GM18907 (cell line): ENCODE measurements at regions not wholly inside any gene's neighbourhood (a gene's known extent, or its start where the extent isn't known, plus 50 kb on each side); places are given as distances from the start of the nearest gene placed in this dataset.
A peak's percentile ranks its signal among the peaks of the same experiment; 100 is the strongest.

Experiments used
- ATAC-seq: cut with Tn5 transposase; IDR thresholded peaks from one replicate; pipeline ENCODE4 v1.9.1; 2021; ENCODE audit warnings: mild to moderate bottlenecking, moderate library complexity; ENCODE audit not compliant: unreplicated experiment

- ATAC-seq: peak; percentile 23
Measured at GRCh38 chr3:115513416-115513800, 109.9 kb upstream of the GAP43 start.

GRCh38 chr3:115517457-115518050 is 105.8 kb upstream of the GAP43 start:
- ATAC-seq: no peak

DNA sequence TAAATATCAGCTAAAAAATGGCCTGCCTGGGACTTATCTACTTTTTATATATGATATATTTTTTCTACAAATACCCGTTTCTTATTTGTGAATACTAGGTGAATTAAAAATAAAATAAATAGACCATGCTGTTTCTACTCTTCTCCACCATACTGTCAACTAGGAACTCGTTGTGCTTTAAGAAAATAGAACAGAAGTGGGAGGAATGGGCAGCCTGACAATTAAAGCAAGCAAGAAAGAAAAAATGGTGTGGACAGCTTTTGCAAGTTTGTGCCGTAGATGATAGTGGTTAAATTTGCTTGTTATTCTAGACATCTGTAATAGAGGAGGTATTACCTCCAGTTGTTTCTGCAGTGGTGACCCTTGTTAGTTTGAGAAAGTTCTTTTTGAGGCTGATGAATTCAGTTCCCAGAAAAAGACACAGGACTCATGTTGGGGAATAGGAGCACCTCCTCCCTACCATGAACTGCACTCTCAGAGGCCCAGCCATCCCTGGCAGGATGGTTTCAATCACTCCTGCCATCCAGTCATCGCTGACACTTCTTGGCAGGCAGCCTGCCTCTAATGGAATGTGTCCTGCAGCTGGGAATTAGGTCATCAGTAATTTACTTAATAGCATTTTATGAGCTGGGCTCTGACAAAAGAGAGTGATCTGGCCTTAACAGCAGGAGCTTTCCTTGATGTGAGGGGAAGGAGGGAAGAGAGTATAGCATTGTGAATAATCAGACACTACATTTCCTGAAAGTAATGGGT is 105.0 kb upstream of the GAP43 start:
- no peak for ATAC-seq

- ATAC-seq: no peak
Measured at GRCh38 chr3:115520241-115520640, 103.1 kb upstream of the GAP43 start.

DNA sequence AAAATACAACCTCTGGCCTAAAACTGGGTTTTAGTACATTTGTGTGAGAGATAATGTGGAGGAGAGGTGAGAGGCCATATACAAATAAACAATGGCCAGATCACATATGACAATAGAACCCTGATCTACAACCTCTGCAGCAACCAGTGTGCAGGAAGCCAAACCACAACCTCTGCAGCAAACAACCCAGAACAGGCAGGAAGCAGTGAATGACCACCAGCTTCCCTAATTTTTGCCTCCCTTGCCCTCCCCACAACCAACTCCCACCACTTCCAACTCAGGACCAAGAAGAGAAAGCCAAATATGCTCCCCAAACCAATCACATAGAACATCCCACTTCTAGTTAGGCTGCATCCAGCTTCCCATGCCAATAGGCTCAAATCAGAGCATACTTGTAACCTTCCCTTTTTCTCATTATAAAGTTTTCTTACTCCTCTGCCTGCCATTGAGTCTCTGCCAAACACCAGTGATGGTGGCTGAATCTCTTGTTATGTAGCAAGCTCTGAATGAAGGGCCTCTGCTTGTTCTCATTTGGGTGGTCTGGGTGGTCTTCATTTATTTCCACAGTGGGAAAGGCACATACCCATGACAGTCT is 102.6 kb upstream of the GAP43 start:
- no peak for ATAC-seq

DNA sequence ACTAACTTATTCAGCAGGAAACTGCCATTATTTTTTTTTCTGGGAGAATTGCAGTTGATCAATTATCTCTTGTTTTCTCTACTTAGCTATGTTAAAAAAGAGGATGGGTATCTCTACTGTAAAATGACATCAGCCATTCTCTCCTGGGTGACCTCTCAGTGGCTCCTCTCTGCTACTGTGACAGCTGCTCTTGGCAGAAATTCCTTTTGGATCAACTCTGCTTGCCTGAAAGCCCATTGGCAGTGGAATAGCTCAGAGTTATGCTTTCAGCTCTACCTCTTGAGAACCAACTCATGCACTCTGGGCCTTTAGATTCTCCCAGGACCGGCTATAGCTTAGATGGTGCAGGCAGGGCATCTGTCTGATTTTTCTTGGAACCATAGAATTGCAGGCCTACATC is 99.9 kb upstream of the GAP43 start:
- ATAC-seq: no peak

DNA sequence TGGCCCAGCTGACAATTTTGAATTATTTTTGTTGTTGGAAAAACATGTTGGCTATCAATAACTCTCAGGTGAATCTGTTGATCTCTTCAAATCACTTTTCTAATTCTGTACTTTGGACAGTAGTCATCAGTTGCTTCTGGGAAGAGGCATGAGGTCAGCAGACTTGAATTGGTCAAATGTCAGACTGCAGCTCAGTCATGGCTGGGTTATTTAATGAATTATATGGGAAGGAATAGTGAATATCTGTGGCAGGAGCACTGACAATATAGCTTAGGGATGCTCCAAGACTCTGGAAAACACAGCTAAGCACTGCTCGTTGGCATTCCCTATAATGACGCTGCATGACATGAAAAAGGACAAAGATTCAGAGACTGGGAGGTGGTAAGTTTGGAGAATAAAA is 98.8 kb upstream of the GAP43 start:
- no peak for ATAC-seq

GRCh38 chr3:115525731-115526130 is 97.6 kb upstream of the GAP43 start:
- ATAC-seq: no peak

DNA sequence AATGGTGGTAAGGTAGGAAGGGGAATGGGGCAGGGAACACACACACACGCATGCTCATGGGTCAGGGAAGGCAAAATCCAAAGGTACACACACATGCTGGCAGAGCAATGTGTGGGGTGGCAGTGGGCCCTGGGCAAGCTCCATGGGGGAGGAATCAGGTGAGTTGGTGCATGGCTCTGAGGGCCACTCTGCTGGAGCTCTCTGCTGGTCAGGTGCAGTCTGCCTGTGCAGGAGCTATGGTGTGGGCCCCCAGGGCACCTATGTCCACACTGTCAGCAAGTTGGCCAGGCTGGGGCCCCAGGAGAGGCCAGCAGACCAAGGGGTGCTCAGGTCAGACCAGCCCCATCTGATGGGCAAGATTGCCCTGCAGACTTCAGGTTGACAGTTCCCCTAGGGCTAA is 90.1 kb upstream of the GAP43 start:
- ATAC-seq: no peak

DNA sequence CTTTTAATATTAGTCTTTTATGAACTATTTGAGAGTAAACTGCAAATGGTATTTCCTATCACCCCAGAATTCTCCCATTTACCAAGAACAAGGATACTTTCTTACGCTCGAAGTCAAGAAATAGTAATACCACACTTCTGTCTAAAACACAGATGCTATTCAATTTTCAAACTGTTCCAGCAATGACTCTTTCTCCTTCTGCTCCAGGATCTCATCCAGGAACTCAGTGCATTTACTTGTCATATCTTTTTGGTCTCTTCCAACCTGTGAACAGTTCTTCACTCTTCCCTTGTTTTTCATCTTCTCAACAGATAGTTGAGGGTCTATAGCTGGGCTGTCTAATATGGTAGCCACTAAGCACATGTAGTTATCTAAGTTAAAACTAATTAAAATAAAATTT is 87.1 kb upstream of the GAP43 start:
- no peak for ATAC-seq

GRCh38 chr3:115537669-115538068 is 85.6 kb upstream of the GAP43 start:
- no peak for ATAC-seq

GRCh38 chr3:115547207-115547606 is 76.1 kb upstream of the GAP43 start:
- no peak for ATAC-seq

DNA sequence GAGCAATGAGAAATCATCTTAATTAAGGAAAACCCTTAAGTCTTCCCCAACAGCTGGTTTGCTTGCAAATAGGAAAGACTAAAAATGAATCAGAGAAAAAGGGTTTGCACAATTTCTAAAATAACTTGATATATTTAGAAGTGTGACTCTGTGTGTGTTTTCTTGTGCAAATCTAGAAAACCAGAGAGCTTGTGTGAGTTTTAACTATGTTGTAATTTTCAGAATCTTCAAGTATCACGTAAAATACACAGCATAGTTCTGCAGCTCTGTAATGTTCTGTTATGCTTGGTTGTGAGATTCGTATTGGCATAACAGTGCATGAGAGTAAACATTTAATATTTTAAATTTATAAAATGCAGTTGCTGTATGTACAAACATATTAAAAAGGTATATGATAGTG is 74.7 kb upstream of the GAP43 start:
- ATAC-seq: no peak

DNA sequence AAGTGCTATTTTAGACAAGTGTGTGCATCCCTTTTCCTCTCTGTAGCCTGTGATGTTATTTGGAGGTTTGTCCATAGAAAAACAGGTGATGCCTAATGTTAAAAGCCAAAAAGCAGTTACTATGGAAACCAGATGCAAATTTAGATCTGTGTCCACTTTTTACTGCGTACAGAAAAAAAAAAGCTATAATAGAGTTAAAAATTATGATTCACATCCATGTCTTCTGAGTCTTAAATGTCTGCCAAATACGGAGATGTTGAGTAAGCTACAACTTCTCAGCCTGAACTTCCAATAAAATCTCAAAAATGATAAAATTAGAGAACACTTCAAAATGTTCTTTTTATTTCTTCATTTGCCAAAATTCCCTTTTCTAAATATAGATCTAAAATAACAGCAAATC is 74.2 kb upstream of the GAP43 start:
- no peak for ATAC-seq

DNA sequence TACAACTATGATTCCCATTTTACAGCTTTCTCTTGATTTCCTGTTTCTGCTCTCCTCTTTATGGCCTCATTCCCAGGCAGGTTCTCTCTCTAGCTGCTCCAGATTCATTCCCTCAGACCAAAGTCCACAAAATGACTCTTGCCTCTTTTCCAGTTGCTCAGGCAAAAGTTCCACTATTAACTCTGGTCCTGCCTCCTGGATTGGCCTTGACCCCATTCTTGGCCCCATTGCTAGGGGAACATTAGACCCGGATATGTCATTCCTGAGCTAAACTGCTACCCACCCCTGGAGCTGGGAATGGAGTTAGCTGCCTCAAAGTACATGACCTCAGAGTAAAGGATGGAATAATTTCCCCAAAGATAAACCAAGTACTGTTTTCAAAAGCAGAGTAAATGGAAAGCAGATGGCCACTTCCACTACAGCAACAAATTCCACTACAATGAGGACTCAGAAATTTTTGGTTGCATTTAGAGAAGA is 73.0 kb upstream of the GAP43 start:
- ATAC-seq: no peak

GRCh38 chr3:115551016-115551415 is 72.3 kb upstream of the GAP43 start:
- no peak for ATAC-seq

GRCh38 chr3:115552007-115552406 is 71.3 kb upstream of the GAP43 start:
- no peak for ATAC-seq

- ATAC-seq: no peak
Measured at GRCh38 chr3:115553796-115554486, 69.4 kb upstream of the GAP43 start.

- ATAC-seq: no peak
Measured at GRCh38 chr3:115554487-115554807, 68.9 kb upstream of the GAP43 start.

DNA sequence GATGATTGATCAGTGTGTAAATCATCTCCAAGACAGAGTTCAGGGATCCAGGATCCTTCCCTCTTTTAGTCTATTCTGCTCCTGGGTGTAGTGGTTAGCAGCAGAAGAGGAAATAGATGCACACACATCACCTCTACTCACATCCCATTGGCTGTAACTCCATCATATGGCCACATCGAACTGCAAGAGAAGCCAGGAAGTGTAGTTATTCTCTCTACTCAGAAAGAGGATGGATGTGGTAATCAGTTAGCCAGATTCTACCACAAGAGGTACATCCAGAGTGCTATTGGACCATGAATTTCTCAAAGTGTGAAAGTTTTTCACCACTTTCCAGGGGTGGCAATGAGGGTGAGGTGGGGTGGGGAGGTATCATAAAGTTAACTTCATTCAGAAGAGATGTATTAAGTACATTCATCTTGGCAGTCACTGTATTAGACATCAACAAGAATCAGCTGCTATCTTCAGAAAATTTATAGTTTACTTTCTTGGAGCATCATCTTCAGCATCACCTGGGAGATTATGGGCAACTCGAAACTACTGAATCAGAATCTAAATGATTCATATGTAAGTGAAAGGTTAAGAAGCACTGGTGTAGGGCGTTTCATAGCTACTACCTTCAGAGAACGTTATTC is 60.6 kb upstream of the GAP43 start:
- ATAC-seq: no peak

DNA sequence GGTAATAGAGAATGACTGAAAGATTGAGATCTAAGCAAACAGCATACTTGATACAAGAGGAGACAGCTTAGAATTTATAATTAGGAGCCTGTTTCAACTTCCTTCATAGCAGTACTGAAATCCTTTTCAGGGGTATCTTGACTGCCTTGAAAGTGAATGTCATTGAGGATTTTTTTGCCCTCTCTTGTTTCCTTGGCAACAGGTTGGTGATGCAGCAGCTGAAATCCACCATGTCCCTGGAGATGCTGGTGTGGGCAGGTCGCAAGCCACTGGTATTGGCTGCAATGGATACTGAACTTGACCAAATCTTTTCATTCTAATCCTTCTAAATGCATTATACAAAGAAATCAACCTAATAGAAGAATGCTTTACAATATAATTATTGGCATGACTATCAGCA is 59.3 kb upstream of the GAP43 start:
- no peak for ATAC-seq
